ENCODE measurements at regions not wholly inside any gene's neighbourhood (a gene's known extent, or its start where the extent isn't known, plus 50 kb on each side); places are given as distances from the start of the nearest gene placed in this dataset.

DNA sequence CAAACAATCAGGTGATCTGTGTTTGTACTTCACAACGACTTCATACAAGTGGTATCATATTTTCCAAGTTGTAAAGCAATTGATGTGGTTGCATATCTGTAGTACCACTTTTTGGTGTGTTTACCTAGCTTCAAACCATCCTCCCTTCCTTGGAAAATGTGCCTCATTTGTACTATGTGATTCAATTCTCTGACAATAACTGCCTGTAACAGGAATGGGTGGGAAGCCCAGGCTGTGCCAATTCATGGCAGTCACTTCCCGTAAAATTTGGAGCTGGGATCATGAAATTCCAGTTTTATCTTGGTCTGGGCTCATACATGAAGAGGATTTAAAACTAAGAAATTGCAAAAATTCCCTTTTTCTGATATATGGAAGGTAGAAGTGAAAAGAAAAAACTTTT is 250.1 kb downstream of the DIO2 start:
- DNase-seq (ENCODE audit: low spot score), result no peak

DNA sequence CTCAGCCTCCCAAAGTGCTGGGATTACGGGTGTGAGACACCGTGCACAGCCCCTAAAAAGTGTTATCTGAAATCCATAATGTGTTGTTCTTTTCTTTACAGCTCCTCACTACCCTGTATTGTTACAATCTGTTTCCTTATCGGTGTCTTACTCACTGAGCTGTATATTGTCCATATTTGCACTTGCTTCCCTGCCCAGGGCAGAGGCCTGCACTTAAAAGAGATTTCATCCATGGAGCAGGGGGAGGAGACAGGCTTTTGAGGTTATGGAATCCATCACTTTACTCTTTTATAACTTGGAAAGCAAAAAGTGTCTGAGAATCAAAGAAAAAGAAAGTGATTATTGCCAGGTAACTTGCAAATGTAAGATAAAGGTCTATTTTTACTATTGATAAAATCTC is 251.0 kb downstream of the DIO2 start:
- DNase-seq (ENCODE audit: low spot score), result no peak

DNA sequence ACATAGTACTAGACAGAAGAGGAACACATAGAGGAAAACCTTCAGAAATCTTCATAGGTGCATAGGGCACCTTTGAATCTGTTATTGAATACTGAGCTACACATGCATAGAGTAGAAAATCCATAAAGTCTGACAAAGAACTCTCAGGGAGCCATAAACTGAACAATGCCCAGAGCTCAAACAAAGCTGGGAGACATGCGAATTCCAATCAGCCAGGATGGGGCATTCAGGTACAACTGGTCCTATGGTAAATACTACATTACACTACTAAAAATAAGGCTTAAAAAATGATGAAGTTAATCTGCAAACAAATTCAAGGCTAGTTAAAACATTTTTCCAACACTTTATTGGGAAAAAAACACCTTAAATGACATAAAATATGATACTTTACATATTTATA is 259.7 kb downstream of the DIO2 start:
- no peak for DNase-seq (ENCODE audit: low spot score)

DNA sequence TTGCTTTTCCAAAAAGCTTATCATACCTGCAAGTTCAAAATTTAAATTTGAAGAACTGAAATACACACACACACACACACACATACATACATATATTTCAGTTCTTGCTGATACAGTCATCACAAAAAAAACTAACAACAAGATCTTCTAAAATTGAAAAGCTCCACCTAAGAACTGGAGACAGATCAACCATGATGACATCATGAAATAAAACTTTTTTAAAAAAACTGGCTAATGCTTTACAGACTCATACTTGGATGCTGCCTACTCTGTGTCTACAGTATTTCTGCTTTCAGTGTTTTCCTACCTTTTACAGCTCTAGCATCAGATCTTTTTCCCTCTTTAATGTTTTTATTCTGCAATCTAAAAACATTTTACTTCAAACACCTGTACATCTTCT is 261.4 kb downstream of the DIO2 start:
- no peak for DNase-seq (ENCODE audit: low spot score)

DNA sequence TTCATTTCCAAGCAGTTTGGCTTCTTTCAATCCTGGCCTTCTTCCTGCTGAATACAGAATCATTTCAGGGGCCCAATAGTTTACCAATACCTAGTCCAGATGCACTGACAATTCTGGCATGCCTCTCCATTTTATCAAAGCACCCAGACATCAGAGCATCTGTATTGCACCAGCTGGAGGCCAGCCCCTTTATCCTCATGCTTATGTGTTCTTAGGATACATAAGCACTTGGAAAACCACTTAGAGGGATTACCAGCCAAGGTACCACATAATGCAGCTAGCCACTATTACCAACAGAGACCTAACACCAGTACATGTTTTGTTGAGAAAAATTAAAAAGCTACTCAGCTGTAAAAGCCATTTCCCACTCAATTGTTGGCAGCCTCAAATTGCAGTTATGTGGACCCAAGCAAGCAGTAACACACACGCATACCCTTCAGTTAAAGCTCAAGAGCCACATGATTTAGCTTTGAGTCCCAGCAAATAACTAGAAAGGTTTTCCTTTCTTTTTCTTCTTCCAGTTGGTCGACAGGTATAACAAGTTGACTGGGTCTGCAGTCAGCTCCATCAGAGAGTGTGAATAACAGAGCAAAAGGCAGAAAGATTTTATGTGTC is 263.8 kb downstream of the DIO2 start:
- no peak for DNase-seq (ENCODE audit: low spot score)

DNA sequence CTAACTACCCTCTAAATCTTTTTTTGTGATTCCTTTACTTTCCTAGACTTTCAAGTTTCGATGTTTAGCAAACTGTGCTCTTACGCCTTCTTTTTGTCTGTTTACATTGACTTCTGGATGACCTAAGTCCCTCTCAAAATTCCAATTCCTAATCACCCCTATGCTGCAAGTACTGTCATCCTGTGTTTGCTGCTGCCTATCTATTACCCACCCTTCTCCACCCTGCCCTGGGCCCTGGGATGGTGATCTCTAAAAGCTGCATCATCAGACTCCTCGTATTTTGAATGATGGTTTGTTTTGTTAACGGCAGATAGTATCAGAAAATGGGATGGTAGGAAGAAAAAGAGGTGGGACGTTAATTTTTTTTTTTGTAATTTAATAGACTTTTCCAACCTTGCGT is 272.1 kb downstream of the DIO2 start:
- DNase-seq (ENCODE audit: low spot score), result no peak

DNA sequence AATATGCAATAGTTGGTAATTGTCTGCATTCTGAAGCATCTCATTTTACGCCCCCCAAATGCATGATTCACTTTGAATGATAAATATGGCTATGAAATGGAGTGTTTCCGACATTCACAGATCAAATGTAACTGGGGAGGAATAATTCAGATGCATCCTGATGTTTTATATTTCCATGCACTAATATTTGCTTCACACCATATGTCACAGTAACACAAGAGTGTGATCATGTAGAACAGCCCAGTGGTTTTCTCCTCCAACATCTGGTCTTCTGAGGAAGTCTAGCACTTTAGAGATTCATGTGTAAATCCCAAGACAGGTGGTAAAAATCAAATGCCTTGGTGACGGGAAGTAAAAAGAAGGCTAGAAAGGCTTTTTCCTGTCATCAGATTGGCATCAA is 273.1 kb downstream of the DIO2 start:
- no peak for DNase-seq (ENCODE audit: low spot score)

DNA sequence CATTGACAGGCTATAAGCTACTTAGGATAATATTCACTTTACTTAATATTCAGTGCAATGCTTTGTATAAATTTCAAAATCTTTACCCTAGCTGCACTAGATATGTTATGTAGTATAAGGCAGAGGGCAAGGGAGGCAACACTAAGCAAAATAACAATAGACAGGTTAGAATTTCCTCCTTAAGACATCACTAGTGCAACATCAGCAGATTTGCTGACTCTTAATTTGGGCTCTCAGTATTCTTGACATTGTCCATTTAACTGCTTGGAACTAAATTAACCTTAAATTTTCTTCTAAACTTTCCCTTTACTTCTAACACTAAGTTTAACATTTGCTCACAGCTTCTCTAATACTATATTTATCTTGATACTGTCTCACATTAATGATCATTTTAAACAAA is 273.9 kb downstream of the DIO2 start:
- no peak for DNase-seq (ENCODE audit: low spot score)

DNA sequence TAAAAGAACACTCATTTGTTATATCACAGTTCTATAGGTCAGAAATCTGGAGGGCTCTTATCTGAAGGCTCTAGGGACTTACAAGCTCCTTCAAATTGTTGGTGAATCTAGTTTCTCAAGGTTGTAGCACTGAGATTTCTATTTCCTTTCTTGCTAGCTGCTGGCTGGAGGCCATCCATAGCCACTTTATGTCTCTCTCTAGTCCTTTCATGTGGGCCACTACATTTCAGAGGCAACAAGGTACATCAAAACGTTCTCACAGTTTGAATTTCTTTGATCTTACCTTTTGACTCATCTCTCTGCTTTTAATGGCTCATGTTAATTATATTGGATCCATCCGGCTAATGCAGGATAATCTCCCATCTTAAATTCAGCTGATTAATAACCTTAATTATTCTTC is 286.8 kb downstream of the DIO2 start:
- no peak for DNase-seq (ENCODE audit: low spot score)

DNA sequence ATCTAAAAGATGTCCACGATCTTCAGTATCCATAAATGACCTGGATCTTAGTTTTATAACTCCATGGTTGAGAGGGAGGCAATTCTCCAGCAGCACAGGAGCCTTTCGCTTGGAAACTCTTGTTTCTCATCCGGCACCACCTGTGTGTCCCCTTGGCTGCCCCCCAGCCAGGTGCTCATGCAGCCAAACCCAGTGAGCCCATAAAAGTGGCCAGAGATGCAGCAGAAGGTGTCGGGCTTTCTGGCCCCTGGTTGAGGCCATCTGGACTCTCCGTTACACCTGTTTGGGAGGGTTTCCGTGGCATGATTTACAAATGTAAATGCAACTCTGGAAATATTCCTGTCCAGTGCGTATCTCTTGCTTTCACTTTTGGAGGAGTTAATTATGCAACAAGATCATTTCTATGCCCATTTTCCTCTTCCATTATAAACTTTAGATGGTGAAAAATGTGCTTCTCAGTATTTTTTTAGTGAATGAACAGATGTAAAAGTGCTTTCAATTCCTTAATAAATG is 291.1 kb downstream of the DIO2 start:
- no peak for DNase-seq (ENCODE audit: low spot score)
